Esophagus squamous epithelium (tissue), 5 donors: ENCODE measurements at regions not wholly inside any gene's neighbourhood (a gene's known extent, or its start where the extent isn't known, plus 50 kb on each side); places are given as distances from the start of the nearest gene placed in this dataset.
A peak's percentile ranks its signal among the peaks of the same experiment; 100 is the strongest.

Experiments used
- DNase-seq: peaks from one replicate; lab custom pipeline; 2025; lab: John Stamatoyannopoulos, UW
- H3K27ac ChIP-seq, 4 donors: fragments of 200-600 bp; sonication (generic); one replicate each; pipeline ENCODE4 v1.5.1; 2016 to 2019; ENCODE audit warnings: mild to moderate bottlenecking in 1 of 4
- H3K27me3 ChIP-seq, 4 donors: fragments of 200-600 bp; sonication (generic); 1 replicate in 3 of 4; 2 replicates in 1 of 4; pipeline versions ENCODE4 v1.5.1 to v1.6.0; 2017 to 2021; ENCODE audit warnings: antibody characterized with exemption in 1 of 4
- H3K36me3 ChIP-seq, 3 donors: fragments of 200-600 bp; sonication (generic); one replicate each; pipeline ENCODE4 v1.5.1; 2016 to 2019
- H3K4me1 ChIP-seq, 3 donors: fragments of 200-600 bp; sonication (generic); one replicate each; pipeline ENCODE4 v1.5.1; 2017 to 2019
- H3K4me3 ChIP-seq, 4 donors: fragments of 200-600 bp; sonication (generic); 1 replicate in 3 of 4; 2 replicates in 1 of 4; pipeline ENCODE4 v1.5.1; 2016 to 2019; ENCODE audit warnings: mild to moderate bottlenecking in 2 of 4, moderate library complexity in 1 of 4
- H3K9me3 ChIP-seq, 3 donors: fragments of 200-600 bp; sonication (generic); one replicate each; pipeline ENCODE4 v1.5.1; 2016 to 2019
- CTCF ChIP-seq, 6 experiments: fragments of 450-650 bp in 4 of 6; fragments of 200-600 bp in 2 of 6; sonication (generic) in 2 of 6; IDR thresholded peaks; one replicate each; pipeline ENCODE4 v1.5.1; 2016 to 2019; ENCODE audit warnings: antibody characterized with exemption in 6 of 6, mild to moderate bottlenecking in 4 of 6, moderate library complexity in 4 of 6
- POLR2A ChIP-seq, 4 donors: fragments of 450-650 bp; IDR thresholded peaks; one replicate each; pipeline ENCODE4 v1.6.1; 2017; ENCODE audit warnings: antibody characterized with exemption in 4 of 4, mild to moderate bottlenecking in 4 of 4, moderate library complexity in 3 of 4
- WGBS, 2 donors: methylation state at CpG; one replicate each; pipeline ENCODE4 v1.1.5; 2018; 5-methylcytosine and 5-hydroxymethylcytosine counted together
- intact Hi-C: fragments of 100-400 bp; cut with DNase I; formaldehyde crosslinking; loops from one replicate; pipeline ENCODE4 v1.15.0; 2022
- donor health status: DM: yes; HTN: yes; CAD: no.

GRCh38 chr18:45408218-45408617 lies 207.1 kb upstream of the SLC14A2 start:
- H3K36me3 ChIP-seq = no peaks in the 10 kb centered on the region
- H3K4me3 ChIP-seq = no peak overlapping the region
- no peak for DNase-seq
- peaks cover 0 to 8% (median 0%) of the 10 kb centered on the region in 3 donors for H3K4me1 ChIP-seq
- no peaks in the 10 kb centered on the region for H3K27me3 ChIP-seq
- 46 to 57% methylated on average over 1 of the region's 1 CpG for WGBS, 2 donors
- TF ChIP-seq POLR2A (IDR thresholded peaks at IDR 0.05) = no peak
- TF ChIP-seq CTCF (IDR thresholded peaks at IDR 0.05) = no peak
- no peak overlapping the region for H3K27ac ChIP-seq
- H3K9me3 ChIP-seq = no peaks in the 10 kb centered on the region
- intact Hi-C loops = no loop called here

- WGBS, 2 donors = 96 to 97% methylated on average over 7 of the region's 7 CpGs
- H3K27ac ChIP-seq = no peak overlapping the region
- H3K4me1 ChIP-seq = peaks cover 0 to 4% (median 0%) of the 10 kb centered on the region in 3 donors
- no peak for DNase-seq
- no peak for TF ChIP-seq CTCF (IDR thresholded peaks at IDR 0.05)
- TF ChIP-seq POLR2A (IDR thresholded peaks at IDR 0.05) = no peak
- no peaks in the 10 kb centered on the region for H3K27me3 ChIP-seq
- H3K36me3 ChIP-seq = no peaks in the 10 kb centered on the region
- intact Hi-C loops = no loop called here
- H3K9me3 ChIP-seq = no peaks in the 10 kb centered on the region
- no peak overlapping the region for H3K4me3 ChIP-seq
These were observed 205.3 kb upstream of the SLC14A2 start for GRCh38 chr18:45409971-45410370.

GRCh38 chr18:45412577-45412976 lies 202.7 kb upstream of the SLC14A2 start:
- Histone ChIP-seq H3K27me3 (no peaks in the 10 kb centered on the region), H3K9me3 (no peaks in the 10 kb centered on the region), H3K4me1 (peaks cover 0 to 4% (median 0%) of the 10 kb centered on the region in 3 donors), H3K27ac (peak overlapping the region in 1 of 4 donors; percentile 13), H3K36me3 (no peaks in the 10 kb centered on the region), H3K4me3 (no peak overlapping the region)
- no peak for DNase-seq
- TF ChIP-seq POLR2A (IDR thresholded peaks at IDR 0.05) (no peak), CTCF (IDR thresholded peaks at IDR 0.05) (no peak)
- intact Hi-C loops = no loop called here
- WGBS, 2 donors = 63 to 67% methylated on average over 1 of the region's 1 CpG

GRCh38 chr18:45413180-45413836 lies 202.0 kb upstream of the SLC14A2 start:
- 78 to 87% methylated on average over 4 of the region's 4 CpGs for WGBS, 2 donors
- H3K9me3 ChIP-seq = no peaks in the 10 kb centered on the region
- no peaks in the 10 kb centered on the region for H3K27me3 ChIP-seq
- peaks cover 0 to 4% (median 0%) of the 10 kb centered on the region in 3 donors for H3K4me1 ChIP-seq
- intact Hi-C loops = no loop called here
- no peak overlapping the region for H3K4me3 ChIP-seq
- no peaks in the 10 kb centered on the region for H3K36me3 ChIP-seq
- TF ChIP-seq CTCF (IDR thresholded peaks at IDR 0.05) = no peak
- no peak overlapping the region for H3K27ac ChIP-seq
- no peak for DNase-seq

GRCh38 chr18:45415614-45416013 lies 199.7 kb upstream of the SLC14A2 start:
- 55 to 64% methylated on average over 7 of the region's 7 CpGs for WGBS, 2 donors
- TF ChIP-seq POLR2A (IDR thresholded peaks at IDR 0.05) (no peak), CTCF (IDR thresholded peaks at IDR 0.05) (no peak)
- intact Hi-C loops = no loop called here

More at GRCh38 chr18:45415614-45416013, 199.7 kb upstream of the SLC14A2 start:
- H3K9me3 ChIP-seq = no peaks in the 10 kb centered on the region
- H3K36me3 ChIP-seq = no peaks in the 10 kb centered on the region
- peaks cover 0 to 4% (median 0%) of the 10 kb centered on the region in 3 donors for H3K4me1 ChIP-seq
- H3K27me3 ChIP-seq = no peaks in the 10 kb centered on the region
- H3K27ac ChIP-seq = no peak overlapping the region
- H3K4me3 ChIP-seq = no peak overlapping the region
- DNase-seq = no peak
